Spleen (tissue), 7 donors: ENCODE measurements at regions not wholly inside any gene's neighbourhood (a gene's known extent, or its start where the extent isn't known, plus 50 kb on each side); places are given as distances from the start of the nearest gene placed in this dataset.

ENCODE experiments used
- POLR2A ChIP-seq, 3 donors: fragments of 450-650 bp; IDR thresholded peaks; one replicate each; pipeline ENCODE4 v1.5.1; 2017; ENCODE audit warnings: antibody characterized with exemption in 3 of 3, mild to moderate bottlenecking in 1 of 3
- POLR2AphosphoS5 ChIP-seq, 3 donors: sonication (generic); formaldehyde crosslinking; IDR thresholded peaks; one replicate each; pipeline ENCODE4 v1.5.1; 2017; ENCODE audit warnings: antibody characterized with exemption in 3 of 3
- TF ChIP-seq, protein P1 (sequence below), 11 experiments: fragments of 200-600 bp in 7 of 11; fragments of 450-650 bp in 4 of 11; sonication (generic) in 4 of 11; IDR thresholded peaks in 8 of 11; conservative IDR thresholded peaks in 3 of 11; 1 replicate in 7 of 11; 2 replicates in 4 of 11; pipeline versions ENCODE4 v1.4.0 to v1.8.0; 2016 to 2021; ENCODE audit warnings: antibody characterized with exemption in 11 of 11, inconsistent platforms in 4 of 11, mild to moderate bottlenecking in 1 of 11
- donor health status: DM: no; HTN: no; CAD: no; lungs with moderate emphysema.
- donor health status: DM: no; HTN: no; CAD: no.
- donor health status: DM: no; HTN: no; CAD: no.

GRCh38 chr9:4381744-4382143, 81.9 kb upstream of the GLIS3 start:
- no peak for TF ChIP-seq POLR2A (IDR thresholded peaks at IDR 0.05)
- TF ChIP-seq, protein P1, sequence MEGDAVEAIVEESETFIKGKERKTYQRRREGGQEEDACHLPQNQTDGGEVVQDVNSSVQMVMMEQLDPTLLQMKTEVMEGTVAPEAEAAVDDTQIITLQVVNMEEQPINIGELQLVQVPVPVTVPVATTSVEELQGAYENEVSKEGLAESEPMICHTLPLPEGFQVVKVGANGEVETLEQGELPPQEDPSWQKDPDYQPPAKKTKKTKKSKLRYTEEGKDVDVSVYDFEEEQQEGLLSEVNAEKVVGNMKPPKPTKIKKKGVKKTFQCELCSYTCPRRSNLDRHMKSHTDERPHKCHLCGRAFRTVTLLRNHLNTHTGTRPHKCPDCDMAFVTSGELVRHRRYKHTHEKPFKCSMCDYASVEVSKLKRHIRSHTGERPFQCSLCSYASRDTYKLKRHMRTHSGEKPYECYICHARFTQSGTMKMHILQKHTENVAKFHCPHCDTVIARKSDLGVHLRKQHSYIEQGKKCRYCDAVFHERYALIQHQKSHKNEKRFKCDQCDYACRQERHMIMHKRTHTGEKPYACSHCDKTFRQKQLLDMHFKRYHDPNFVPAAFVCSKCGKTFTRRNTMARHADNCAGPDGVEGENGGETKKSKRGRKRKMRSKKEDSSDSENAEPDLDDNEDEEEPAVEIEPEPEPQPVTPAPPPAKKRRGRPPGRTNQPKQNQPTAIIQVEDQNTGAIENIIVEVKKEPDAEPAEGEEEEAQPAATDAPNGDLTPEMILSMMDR (IDR thresholded peaks at IDR 0.05 in 8 of 11, conservative IDR thresholded peaks at IDR 0.05 in 3 of 11) = no peak
- TF ChIP-seq POLR2AphosphoS5 (IDR thresholded peaks at IDR 0.05) = no peak
